PFSK-1 (cell line): ENCODE measurements at regions not wholly inside any gene's neighbourhood (a gene's known extent, or its start where the extent isn't known, plus 50 kb on each side); places are given as distances from the start of the nearest gene placed in this dataset.

ENCODE experiments used
- FOXP2 ChIP-seq: optimal IDR thresholded peaks from 2 replicates; pipeline ENCODE3; 2011; ENCODE audit warnings: borderline replicate concordance, control low read depth, inconsistent platforms; ENCODE audit not compliant: insufficient read depth; ENCODE audit errors: extremely low read length, extremely low read depth
- POLR2AphosphoS5 ChIP-seq: IDR thresholded peaks from 2 replicates; pipeline ENCODE4 v1.6.1; 2012; ENCODE audit warnings: low read depth, mild to moderate bottlenecking, control low read depth, low read length, moderate library complexity
- REST ChIP-seq, 2 experiments: IDR thresholded peaks; 2 replicates each; pipeline versions ENCODE4 v1.6.1 to v1.8.0; 2011 to 2012; ENCODE audit warnings: low read depth in 2 of 2, low read length in 2 of 2, control low read depth in 1 of 2, inconsistent platforms in 1 of 2, mild to moderate bottlenecking in 1 of 2, moderate library complexity in 1 of 2; ENCODE audit not compliant: insufficient read depth in 1 of 2
- SIN3A ChIP-seq: IDR thresholded peaks from 2 replicates; pipeline ENCODE4 v1.6.1; 2012; ENCODE audit warnings: mild to moderate bottlenecking, low read length, moderate library complexity, borderline replicate concordance; ENCODE audit not compliant: insufficient read depth
- TAF1 ChIP-seq: IDR thresholded peaks from 2 replicates; pipeline ENCODE4 v1.6.1; 2012; ENCODE audit warnings: low read length, control low read depth, borderline replicate concordance; ENCODE audit not compliant: insufficient read depth

- TF ChIP-seq FOXP2 = no peak
- no peak for TF ChIP-seq TAF1
- TF ChIP-seq POLR2AphosphoS5 = no peak
- no peak for TF ChIP-seq SIN3A
- TF ChIP-seq REST (IDR thresholded peaks at IDR 0.05; ENCODE audit: insufficient read depth in 1 of 2, low read depth in 2 of 2, low read length in 2 of 2) = no peak
Observed at GRCh38 chr12:85374981-85375380, 95.0 kb downstream of the ALX1 start.

- TF ChIP-seq SIN3A (no peak), TAF1 (no peak), POLR2AphosphoS5 (no peak), REST (IDR thresholded peaks at IDR 0.05; ENCODE audit: insufficient read depth in 1 of 2, low read depth in 2 of 2, low read length in 2 of 2) (no peak), FOXP2 (no peak)
Observed at GRCh38 chr12:85385406-85385805, 105.4 kb downstream of the ALX1 start.

GRCh38 chr12:85390266-85390665 lies 110.2 kb downstream of the ALX1 start:
- TF ChIP-seq FOXP2 = no peak
- TF ChIP-seq TAF1 = no peak
- TF ChIP-seq POLR2AphosphoS5 = no peak
- no peak for TF ChIP-seq REST (IDR thresholded peaks at IDR 0.05; ENCODE audit: insufficient read depth in 1 of 2, low read depth in 2 of 2, low read length in 2 of 2)
- TF ChIP-seq SIN3A = no peak

- TF ChIP-seq TAF1 (no peak), FOXP2 (no peak), REST (IDR thresholded peaks at IDR 0.05; ENCODE audit: insufficient read depth in 1 of 2, low read depth in 2 of 2, low read length in 2 of 2) (no peak), POLR2AphosphoS5 (no peak), SIN3A (no peak)
Observed at GRCh38 chr12:85392508-85392907, 112.5 kb downstream of the ALX1 start.

GRCh38 chr12:85393606-85394005 lies 113.6 kb downstream of the ALX1 start:
- TF ChIP-seq FOXP2 = no peak
- TF ChIP-seq POLR2AphosphoS5 = no peak
- no peak for TF ChIP-seq TAF1
